ENCODE measurements at regions not wholly inside any gene's neighbourhood (a gene's known extent, or its start where the extent isn't known, plus 50 kb on each side); places are given as distances from the start of the nearest gene placed in this dataset.
"Not testable (repeated sequence)": the region's sequence is repeated elsewhere in the genome, so short reads cannot be mapped to it uniquely, and the experiment has no call there.

DNA sequence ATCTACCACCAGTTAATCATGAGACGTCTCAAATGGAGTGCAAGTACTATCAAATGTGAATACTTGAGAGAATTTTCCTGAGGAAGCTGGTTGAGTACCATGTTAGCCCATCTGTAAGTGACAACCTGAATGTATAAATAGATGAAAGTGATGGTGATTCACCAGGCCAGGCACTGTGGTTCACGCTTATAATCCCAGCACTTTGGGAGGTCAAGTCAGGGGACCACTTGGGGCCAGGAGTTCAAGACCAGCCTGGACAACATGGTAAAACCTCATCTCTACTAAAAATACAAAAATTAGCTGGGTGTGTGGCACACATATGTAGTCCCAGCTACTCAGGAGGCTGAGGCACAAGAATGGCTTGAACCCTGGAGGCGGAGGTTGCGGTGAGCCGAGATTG, 288.0 kb upstream of the CLEC14A start:
- DNase-seq (ENCODE audit: low read depth in 1 of 2, low spot score in 2 of 2); H4K5ac ChIP-seq (ENCODE audit: insufficient read length, low read depth, low read length); H2AFZ ChIP-seq (ENCODE audit: low read length); H2BK120ac ChIP-seq (replicated peaks; ENCODE audit: low read depth, low read length); H3K23ac ChIP-seq (ENCODE audit: insufficient read length); H3K27ac ChIP-seq (ENCODE audit: low read depth, low read length); H3K4me2 ChIP-seq (ENCODE audit: insufficient read depth in 1 of 2, low read depth in 2 of 2, low read length in 2 of 2); H3K23me2 ChIP-seq (ENCODE audit: low read depth, low read length); H2AK5ac ChIP-seq (ENCODE audit: low read depth, low read length); H2BK15ac ChIP-seq (ENCODE audit: low read length); H2BK20ac ChIP-seq (ENCODE audit: low read length); FAIRE-seq; H3K79me2 ChIP-seq (ENCODE audit: control insufficient read depth in 1 of 2, insufficient read depth in 2 of 2, low read length in 2 of 2); H3K9me3 ChIP-seq (ENCODE audit: insufficient read depth in 2 of 2, low read depth in 1 of 2, low read length in 1 of 2); H3K79me1 ChIP-seq (ENCODE audit: low read depth, low read length); H3K36me3 ChIP-seq (ENCODE audit: control insufficient read depth in 2 of 4, insufficient read depth in 4 of 4, low read length in 3 of 4); H3K56ac ChIP-seq (replicated peaks; ENCODE audit: insufficient read length, low read depth, low read length); H3K27me3 ChIP-seq (replicated peaks in 1 of 4; ENCODE audit: control insufficient read depth in 3 of 4, extremely low read depth in 1 of 4, insufficient read depth in 3 of 4, low read length in 3 of 4); H3K4ac ChIP-seq (replicated peaks; ENCODE audit: insufficient read length, low read depth, low read length); H3K18ac ChIP-seq (ENCODE audit: extremely low read depth, low read length); H4K91ac ChIP-seq (replicated peaks; ENCODE audit: insufficient read length, low read length); H4K8ac ChIP-seq (ENCODE audit: extremely low read depth, insufficient read depth, low read length); H3K4me3 ChIP-seq (ENCODE audit: extremely low read depth in 1 of 4, insufficient read depth in 2 of 4, low read depth in 3 of 4, low read length in 4 of 4); H3K14ac ChIP-seq (ENCODE audit: insufficient read length); H3K4me1 ChIP-seq (replicated peaks in 1 of 4; ENCODE audit: control insufficient read depth in 3 of 4, insufficient read depth in 4 of 4, low read length in 3 of 4); H2BK5ac ChIP-seq (ENCODE audit: low read depth, low read length); H4K20me1 ChIP-seq (replicated peaks in 1 of 2; ENCODE audit: control insufficient read depth in 1 of 2, insufficient read depth in 2 of 2, low read length in 2 of 2); POLR2A ChIA-PET (ENCODE audit: partially characterized antibody); H2BK12ac ChIP-seq (ENCODE audit: low read depth, low read length); H3K9ac ChIP-seq (replicated peaks in 1 of 4; ENCODE audit: extremely low read depth in 1 of 4, low read depth in 3 of 4, low read length in 3 of 4): not testable (repeated sequence)
- CTCF ChIA-PET (ENCODE audit: partially characterized antibody) = interaction anchor here (0.6 kb wide), 1 partner anchor 24 kb away, joined by 3 read pairs; no protein-coding TSS in a partner anchor
- WGBS, 2 experiments (ENCODE audit: extremely low coverage in 1 of 2, insufficient coverage in 1 of 2, insufficient read length in 1 of 2, insufficient replicate concordance in 2 of 2, low coverage in 1 of 2, low lambda C conversion rate in 2 of 2, missing lambda C conversion rate in 1 of 2) = 87% methylated on average over 3 of the region's 5 CpGs; no CpG with 5 or more reads in 1 of the 2 experiments

DNA sequence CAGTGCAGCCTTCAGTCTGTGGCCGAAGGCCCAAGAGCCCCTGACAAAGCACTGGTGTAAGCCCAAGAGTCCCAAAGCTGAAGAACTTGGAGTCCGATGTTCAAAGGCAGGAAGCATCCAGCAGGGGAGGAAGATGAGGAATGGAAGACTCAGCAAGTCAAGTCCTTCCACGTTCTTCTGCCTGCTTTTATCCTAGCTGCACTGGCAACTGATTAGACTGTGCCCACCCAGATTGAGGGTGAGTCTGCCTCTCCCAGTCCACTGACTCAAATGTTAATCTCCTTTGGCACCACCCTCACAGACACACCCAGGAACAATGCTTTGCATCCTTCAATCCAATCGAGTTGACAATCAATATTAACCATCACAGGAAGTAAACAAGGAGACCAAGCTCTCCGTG, 282.2 kb upstream of the CLEC14A start:
- H3K9ac ChIP-seq (replicated peaks in 1 of 4; ENCODE audit: extremely low read depth in 1 of 4, low read depth in 3 of 4, low read length in 3 of 4); H3K18ac ChIP-seq (ENCODE audit: extremely low read depth, low read length); H4K20me1 ChIP-seq (replicated peaks in 1 of 2; ENCODE audit: control insufficient read depth in 1 of 2, insufficient read depth in 2 of 2, low read length in 2 of 2); H3K14ac ChIP-seq (ENCODE audit: insufficient read length); POLR2A ChIA-PET (ENCODE audit: partially characterized antibody); H4K91ac ChIP-seq (replicated peaks; ENCODE audit: insufficient read length, low read length); FAIRE-seq; H3K23me2 ChIP-seq (ENCODE audit: low read depth, low read length); H3K27ac ChIP-seq (ENCODE audit: low read depth, low read length); H2AK5ac ChIP-seq (ENCODE audit: low read depth, low read length); H2BK120ac ChIP-seq (replicated peaks; ENCODE audit: low read depth, low read length); H3K79me2 ChIP-seq (ENCODE audit: control insufficient read depth in 1 of 2, insufficient read depth in 2 of 2, low read length in 2 of 2); H4K8ac ChIP-seq (ENCODE audit: extremely low read depth, insufficient read depth, low read length); H3K4ac ChIP-seq (replicated peaks; ENCODE audit: insufficient read length, low read depth, low read length); H3K79me1 ChIP-seq (ENCODE audit: low read depth, low read length); H3K9me3 ChIP-seq (ENCODE audit: insufficient read depth in 2 of 2, low read depth in 1 of 2, low read length in 1 of 2); H4K5ac ChIP-seq (ENCODE audit: insufficient read length, low read depth, low read length); H2BK20ac ChIP-seq (ENCODE audit: low read length); H3K23ac ChIP-seq (ENCODE audit: insufficient read length); H3K27me3 ChIP-seq (replicated peaks in 1 of 4; ENCODE audit: control insufficient read depth in 3 of 4, extremely low read depth in 1 of 4, insufficient read depth in 3 of 4, low read length in 3 of 4); H3K4me3 ChIP-seq (ENCODE audit: extremely low read depth in 1 of 4, insufficient read depth in 2 of 4, low read depth in 3 of 4, low read length in 4 of 4); H3K36me3 ChIP-seq (ENCODE audit: control insufficient read depth in 2 of 4, insufficient read depth in 4 of 4, low read length in 3 of 4); H2BK15ac ChIP-seq (ENCODE audit: low read length); DNase-seq (ENCODE audit: low read depth in 1 of 2, low spot score in 2 of 2); H3K56ac ChIP-seq (replicated peaks; ENCODE audit: insufficient read length, low read depth, low read length); H3K4me2 ChIP-seq (ENCODE audit: insufficient read depth in 1 of 2, low read depth in 2 of 2, low read length in 2 of 2); H3K4me1 ChIP-seq (replicated peaks in 1 of 4; ENCODE audit: control insufficient read depth in 3 of 4, insufficient read depth in 4 of 4, low read length in 3 of 4); H2BK5ac ChIP-seq (ENCODE audit: low read depth, low read length); H2BK12ac ChIP-seq (ENCODE audit: low read depth, low read length); H2AFZ ChIP-seq (ENCODE audit: low read length): not testable (repeated sequence)
- WGBS, 2 experiments (ENCODE audit: extremely low coverage in 1 of 2, insufficient coverage in 1 of 2, insufficient read length in 1 of 2, insufficient replicate concordance in 2 of 2, low coverage in 1 of 2, low lambda C conversion rate in 2 of 2, missing lambda C conversion rate in 1 of 2) = 90% methylated on average over 5 of the region's 5 CpGs; no CpG with 5 or more reads in 1 of the 2 experiments
- CTCF ChIA-PET (ENCODE audit: partially characterized antibody) = interaction anchor here (1.2 kb wide), 1 partner anchor 634 kb away, joined by 3 read pairs; no protein-coding TSS in a partner anchor

Measured in H1 (cell line).